Left lobe of liver (tissue), 2 donors: ENCODE measurements at regions not wholly inside any gene's neighbourhood (a gene's known extent, or its start where the extent isn't known, plus 50 kb on each side); places are given as distances from the start of the nearest gene placed in this dataset.

Source experiments
- ATAC-seq: fragments of 200-7000 bp; cut with Tn5 transposase; one replicate; pipeline ENCODE4 v1.9.1; 2020; ENCODE audit warnings: mild to moderate bottlenecking, moderate library complexity
- DNase-seq: peaks from one replicate; pipeline ENCODE4 v3.0.0-alpha.2; 2020; ENCODE audit warnings: low spot score
- donor health status: DM: no; HTN: no; CAD: no; lungs with moderate emphysema.
- donor health status: DM: no; HTN: yes; CAD: no.

GRCh38 chr16:73179705-73180331, 131.9 kb upstream of the ZFHX3 start:
- ATAC-seq (peak; percentile 57), DNase-seq (no peak)

GRCh38 chr16:73177729-73178295, 129.9 kb upstream of the ZFHX3 start:
- ATAC-seq (no peak), DNase-seq (no peak)

- DNase-seq (no peak), ATAC-seq (peak; percentile 47)
These were observed 128.7 kb upstream of the ZFHX3 start for GRCh38 chr16:73176577-73177013.

- DNase-seq (no peak), ATAC-seq (no peak)
These were observed 125.2 kb upstream of the ZFHX3 start for GRCh38 chr16:73172973-73173709.

GRCh38 chr16:73172241-73172972, 124.5 kb upstream of the ZFHX3 start:
- peak; percentile 74 for DNase-seq
- peak; percentile 75 for ATAC-seq

GRCh38 chr16:73171901-73172240, 123.9 kb upstream of the ZFHX3 start:
- ATAC-seq (no peak), DNase-seq (no peak)

GRCh38 chr16:73171380-73171779, 123.5 kb upstream of the ZFHX3 start:
- ATAC-seq, result no peak

GRCh38 chr16:73170612-73171038, 122.7 kb upstream of the ZFHX3 start:
- DNase-seq (no peak), ATAC-seq (peak; percentile 58)

More at GRCh38 chr16:73171380-73171779, 123.5 kb upstream of the ZFHX3 start:
- DNase-seq, result no peak

GRCh38 chr16:73166947-73167550, 119.1 kb upstream of the ZFHX3 start:
- ATAC-seq (no peak), DNase-seq (no peak)

- no peak for DNase-seq
- ATAC-seq, result no peak
These were observed 118.5 kb upstream of the ZFHX3 start for GRCh38 chr16:73166441-73166851.

- no peak for ATAC-seq
- no peak for DNase-seq
These were observed 115.4 kb upstream of the ZFHX3 start for GRCh38 chr16:73163238-73163815.

- ATAC-seq (peak; percentile 98), DNase-seq (peak; percentile 80)
These were observed 114.0 kb upstream of the ZFHX3 start for GRCh38 chr16:73161977-73162376.

- DNase-seq, result no peak
- ATAC-seq, result no peak
These were observed 111.4 kb upstream of the ZFHX3 start for GRCh38 chr16:73159296-73159695.

GRCh38 chr16:73157861-73158260, 109.9 kb upstream of the ZFHX3 start:
- ATAC-seq (no peak), DNase-seq (no peak)

GRCh38 chr16:73154063-73154870, 106.3 kb upstream of the ZFHX3 start:
- DNase-seq (no peak), ATAC-seq (peak; percentile 49)

GRCh38 chr16:73152386-73153125, 104.6 kb upstream of the ZFHX3 start:
- no peak for ATAC-seq
- no peak for DNase-seq

- no peak for DNase-seq
- ATAC-seq, result no peak
These were observed 104.0 kb upstream of the ZFHX3 start for GRCh38 chr16:73151941-73152340.

GRCh38 chr16:73151225-73151624, 103.3 kb upstream of the ZFHX3 start:
- no peak for ATAC-seq
- no peak for DNase-seq

GRCh38 chr16:73150786-73151185, 102.9 kb upstream of the ZFHX3 start:
- ATAC-seq (no peak), DNase-seq (no peak)
